ENCODE measurements at regions not wholly inside any gene's neighbourhood (a gene's known extent, or its start where the extent isn't known, plus 50 kb on each side); places are given as distances from the start of the nearest gene placed in this dataset.
"Not testable (repeated sequence)": the region's sequence is repeated elsewhere in the genome, so short reads cannot be mapped to it uniquely, and the experiment has no call there.

GRCh38 chr2:100742277-100743254, 77.4 kb upstream of the NPAS2 start:
- Mint-ChIP-seq H3K36me3 (no peaks in the 10 kb centered on the region), H3K9me3 (no peaks in the 10 kb centered on the region), H3K27ac (no peak overlapping the region)
- no peak for DNase-seq (ENCODE audit: low spot score in 2 of 2)
- ATAC-seq = peak; percentile 31 to 71

- DNase-seq (ENCODE audit: low spot score in 2 of 2) = no peak
- no peak overlapping the region for H3K27ac Mint-ChIP-seq
- ATAC-seq = no peak
- no peaks in the 10 kb centered on the region for H3K36me3 Mint-ChIP-seq
- H3K9me3 Mint-ChIP-seq = no peaks in the 10 kb centered on the region
Measured at GRCh38 chr2:100743741-100744140, 76.2 kb upstream of the NPAS2 start.

GRCh38 chr2:100744184-100744583, 75.8 kb upstream of the NPAS2 start:
- DNase-seq (ENCODE audit: low spot score in 2 of 2) = no peak
- Mint-ChIP-seq H3K27ac (no peak overlapping the region), H3K36me3 (no peaks in the 10 kb centered on the region), H3K9me3 (no peaks in the 10 kb centered on the region)
- ATAC-seq = no peak

DNA sequence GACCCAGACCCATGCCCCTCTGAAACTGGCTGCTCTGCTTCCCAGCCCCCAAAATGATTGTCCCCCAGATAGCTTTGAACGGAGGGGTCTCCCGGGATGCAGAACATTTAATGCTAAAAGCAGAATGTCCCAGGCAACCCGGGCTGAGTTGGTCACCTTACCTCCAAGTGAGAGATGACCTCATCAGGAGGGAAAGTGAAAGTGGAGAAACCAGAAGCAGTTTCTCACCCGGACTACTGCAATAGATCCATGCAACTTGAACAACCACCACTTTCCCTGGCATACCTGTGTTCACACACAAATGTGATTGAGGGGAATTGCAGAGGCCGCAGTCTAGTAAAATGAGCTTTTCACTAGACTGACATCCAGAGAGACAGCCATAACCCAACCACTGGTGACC, 75.3 kb upstream of the NPAS2 start:
- Mint-ChIP-seq H3K27ac (no peak overlapping the region), H3K36me3 (no peaks in the 10 kb centered on the region), H3K9me3 (no peaks in the 10 kb centered on the region)
- DNase-seq (ENCODE audit: low spot score in 2 of 2) (no peak), ATAC-seq (no peak)

GRCh38 chr2:100745604-100746003, 74.3 kb upstream of the NPAS2 start:
- Mint-ChIP-seq H3K9me3 (no peaks in the 10 kb centered on the region), H3K27ac (no peak overlapping the region), H3K36me3 (no peaks in the 10 kb centered on the region)
- ATAC-seq = no peak
- DNase-seq (ENCODE audit: low spot score in 2 of 2) = no peak

- Mint-ChIP-seq H3K9me3 (no peaks in the 10 kb centered on the region), H3K36me3 (no peaks in the 10 kb centered on the region), H3K27ac (no peak overlapping the region)
- DNase-seq (ENCODE audit: low spot score in 2 of 2) (no peak), ATAC-seq (no peak)
Measured at GRCh38 chr2:100747551-100747950, 72.4 kb upstream of the NPAS2 start.

GRCh38 chr2:100747996-100748615, 71.8 kb upstream of the NPAS2 start:
- DNase-seq (ENCODE audit: low spot score in 2 of 2) (no peak), ATAC-seq (no peak)
- no peak overlapping the region for H3K27ac Mint-ChIP-seq

DNA sequence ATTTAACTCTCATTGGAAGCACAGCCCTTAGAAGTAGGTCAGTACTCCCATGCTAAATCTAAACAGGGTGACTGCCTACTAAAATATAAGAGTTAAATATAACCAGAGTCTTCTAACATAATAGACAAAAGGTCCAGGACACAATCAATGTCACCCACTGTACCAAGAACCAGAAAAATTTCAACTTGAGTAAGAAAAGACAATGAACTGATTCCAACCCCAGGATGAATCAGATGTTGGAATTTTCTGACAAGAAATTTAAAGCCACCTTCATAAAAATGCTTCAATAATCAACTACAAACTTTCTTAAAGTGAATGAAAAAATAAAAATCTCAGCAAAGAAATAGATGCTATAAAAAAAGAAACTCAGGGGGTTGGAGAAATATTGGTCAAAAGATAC, 71.3 kb upstream of the NPAS2 start:
- no peak overlapping the region for H3K27ac Mint-ChIP-seq
- ATAC-seq = no peak
- no peak for DNase-seq (ENCODE audit: low spot score in 2 of 2)
- H3K9me3 Mint-ChIP-seq = no peaks in the 10 kb centered on the region
- no peaks in the 10 kb centered on the region for H3K36me3 Mint-ChIP-seq

More at GRCh38 chr2:100747996-100748615, 71.8 kb upstream of the NPAS2 start:
- Mint-ChIP-seq H3K36me3 (no peaks in the 10 kb centered on the region), H3K9me3 (no peaks in the 10 kb centered on the region)

- no peaks in the 10 kb centered on the region for H3K36me3 Mint-ChIP-seq
- no peaks in the 10 kb centered on the region for H3K9me3 Mint-ChIP-seq
- ATAC-seq (no peak), DNase-seq (ENCODE audit: low spot score in 2 of 2) (no peak)
- no peak overlapping the region for H3K27ac Mint-ChIP-seq
Measured at GRCh38 chr2:100749771-100750542, 70.0 kb upstream of the NPAS2 start.

DNA sequence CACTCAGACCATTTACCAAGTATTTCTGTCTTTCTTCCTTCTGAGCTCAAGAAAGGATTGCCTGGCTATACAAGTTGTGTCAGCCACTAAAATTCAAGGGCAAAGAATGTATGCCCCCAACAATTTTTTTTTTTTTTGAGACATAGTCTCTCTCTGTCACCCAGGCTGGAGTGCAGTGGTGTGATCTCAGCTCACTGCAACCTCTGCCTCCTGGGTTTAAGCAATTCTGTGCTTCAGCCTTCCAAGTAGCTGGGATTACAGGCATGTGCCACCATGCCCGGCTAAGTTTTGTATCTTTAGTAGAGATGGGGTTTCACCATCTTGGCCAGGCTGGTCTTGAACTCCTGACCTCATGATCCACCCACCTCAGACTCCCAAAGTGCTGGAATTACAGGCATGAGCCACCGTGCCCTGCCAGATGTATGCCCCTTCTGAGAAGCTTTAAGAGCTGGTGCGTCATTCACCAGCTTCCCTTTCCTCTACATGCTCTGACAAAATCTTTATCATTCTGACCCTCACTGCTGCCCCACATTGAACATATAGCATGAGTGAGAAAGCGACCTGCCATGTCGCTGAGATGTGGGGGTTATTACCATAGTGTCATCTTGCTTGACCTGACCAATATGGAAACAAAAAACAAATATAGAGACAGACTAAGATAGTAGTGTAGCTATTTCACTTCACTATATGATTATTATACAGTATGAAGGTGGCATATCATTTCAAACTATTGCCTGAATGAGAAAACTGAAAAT, 67.9 kb upstream of the NPAS2 start:
- ATAC-seq = peak; percentile 39 to 95
- H3K9me3 Mint-ChIP-seq, H3K36me3 Mint-ChIP-seq: not testable (repeated sequence)
- peak in 1 of 2 donors; percentile 17 for DNase-seq (ENCODE audit: low spot score in 2 of 2)
- H3K27ac Mint-ChIP-seq = peak overlapping the region in 1 of 2 donors; percentile 73

DNA sequence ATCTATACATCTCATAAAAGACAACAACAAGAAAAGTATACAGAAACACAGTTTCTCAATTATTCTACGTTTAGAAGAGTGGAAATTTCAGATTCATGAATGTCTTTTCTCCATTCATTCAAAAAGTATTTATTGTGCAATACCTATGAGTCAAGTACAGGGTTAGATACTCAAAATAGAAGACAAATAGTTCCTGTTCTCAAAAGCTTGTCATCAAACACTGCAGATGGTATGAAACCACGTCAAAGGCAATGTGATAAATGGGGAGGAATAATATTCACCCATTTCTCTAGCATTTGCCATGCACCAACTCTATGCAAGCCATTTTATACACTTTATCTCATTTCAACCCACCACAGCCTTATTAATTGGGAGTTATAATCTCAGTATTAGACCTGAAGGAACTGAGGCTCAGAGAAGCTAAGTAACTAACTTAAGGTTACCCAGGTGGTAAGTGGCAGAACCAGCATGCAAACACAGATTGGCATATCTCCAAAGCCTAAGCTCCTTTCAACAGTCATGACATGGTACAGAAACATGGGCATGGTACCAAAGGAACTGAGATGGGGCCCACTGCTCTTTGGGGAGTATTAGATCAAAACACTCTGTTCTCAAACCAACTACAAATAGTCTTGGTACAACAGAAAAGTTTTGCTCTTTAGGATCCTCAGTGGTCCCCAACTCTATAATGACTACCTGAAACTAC, 67.2 kb upstream of the NPAS2 start:
- Mint-ChIP-seq H3K9me3 (peaks cover 0 to 5% of the 10 kb centered on the region in 2 donors), H3K36me3 (no peaks in the 10 kb centered on the region), H3K27ac (no peak overlapping the region)
- ATAC-seq (peak; percentile 47 to 80), DNase-seq (ENCODE audit: low spot score in 2 of 2) (no peak)

- DNase-seq (ENCODE audit: low spot score in 2 of 2) = no peak
- ATAC-seq = no peak
- Mint-ChIP-seq H3K27ac (no peak overlapping the region), H3K36me3 (peaks cover 0 to 3% of the 10 kb centered on the region in 2 donors), H3K9me3 (peaks cover 0 to 9% of the 10 kb centered on the region in 2 donors)
Measured at GRCh38 chr2:100753444-100753843, 66.5 kb upstream of the NPAS2 start.

- no peak for ATAC-seq
- H3K36me3 Mint-ChIP-seq = peaks cover 0 to 7% of the 10 kb centered on the region in 2 donors
- DNase-seq (ENCODE audit: low spot score in 2 of 2) = no peak
- H3K27ac Mint-ChIP-seq = no peak overlapping the region
- H3K9me3 Mint-ChIP-seq = peaks cover 3 to 14% of the 10 kb centered on the region in 2 donors
Measured at GRCh38 chr2:100753881-100754280, 66.1 kb upstream of the NPAS2 start.

DNA sequence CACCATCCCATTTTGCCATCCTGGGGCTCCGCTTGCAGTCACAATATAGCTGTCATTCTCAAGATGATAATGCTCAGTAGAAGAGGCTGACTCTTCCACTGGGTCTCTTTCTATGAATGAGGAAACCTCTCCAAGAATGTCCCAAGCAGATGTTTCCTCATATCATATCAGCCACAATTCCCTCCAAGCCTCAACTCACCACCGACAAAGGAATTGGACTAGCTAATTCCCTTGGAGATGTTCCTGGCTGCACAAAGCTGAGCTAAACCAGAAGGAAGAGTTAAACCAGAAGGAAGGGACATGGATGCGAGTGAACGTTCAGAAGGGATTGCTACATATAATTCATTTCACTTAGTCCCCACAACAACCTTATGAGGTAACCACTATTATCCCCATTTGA, 65.0 kb upstream of the NPAS2 start:
- ATAC-seq (no peak), DNase-seq (ENCODE audit: low spot score in 2 of 2) (no peak)
- Mint-ChIP-seq H3K36me3 (peaks cover 0 to 7% of the 10 kb centered on the region in 2 donors), H3K9me3 (peaks cover 3 to 15% of the 10 kb centered on the region in 2 donors), H3K27ac (no peak overlapping the region)

DNA sequence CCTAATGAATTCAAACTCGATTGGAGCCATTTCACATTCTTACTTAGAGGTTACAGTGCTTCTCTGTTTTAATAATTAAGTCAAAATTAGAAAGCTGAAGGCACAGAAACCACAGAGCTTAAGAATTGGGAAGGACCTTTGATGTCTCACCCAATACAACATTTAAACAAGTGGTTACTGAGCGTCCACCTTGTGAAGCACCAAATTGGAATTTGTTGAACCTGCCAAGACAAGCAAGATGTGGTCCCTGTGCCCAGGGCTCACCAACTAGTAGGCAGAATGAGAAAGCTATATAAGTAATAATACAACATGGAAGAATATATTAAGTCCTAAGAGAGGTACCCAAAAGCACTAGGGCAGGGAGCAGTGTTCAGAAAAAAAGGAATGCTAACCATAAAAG, 64.5 kb upstream of the NPAS2 start:
- Mint-ChIP-seq H3K27ac (no peak overlapping the region), H3K36me3 (peaks cover 0 to 7% of the 10 kb centered on the region in 2 donors), H3K9me3 (peaks cover 3 to 15% of the 10 kb centered on the region in 2 donors)
- DNase-seq (ENCODE audit: low spot score in 2 of 2) = no peak
- ATAC-seq = no peak

- Mint-ChIP-seq H3K36me3 (peaks cover 0 to 7% of the 10 kb centered on the region in 2 donors), H3K9me3 (peaks cover 3 to 15% of the 10 kb centered on the region in 2 donors), H3K27ac (no peak overlapping the region)
- no peak for ATAC-seq
- DNase-seq (ENCODE audit: low spot score in 2 of 2) = no peak
Measured at GRCh38 chr2:100756704-100757103, 63.2 kb upstream of the NPAS2 start.
